NCI-H510A (cell line): ENCODE measurements at regions not wholly inside any gene's neighbourhood (a gene's known extent, or its start where the extent isn't known, plus 50 kb on each side); places are given as distances from the start of the nearest gene placed in this dataset.
"Not testable (repeated sequence)": the region's sequence is repeated elsewhere in the genome, so short reads cannot be mapped to it uniquely, and the experiment has no call there.

ENCODE experiments used
- DNase-seq: peaks from one replicate; lab custom pipeline; 2025; lab: John Stamatoyannopoulos, UW

GRCh38 chr4:91838181-91838861 lies 465.4 kb upstream of the GRID2 start:
- DNase-seq = no peak

GRCh38 chr4:91840359-91840758 lies 463.4 kb upstream of the GRID2 start:
- DNase-seq = peak; percentile 33

- no peak for DNase-seq
Measured at GRCh38 chr4:91846233-91846632, 457.5 kb upstream of the GRID2 start.

GRCh38 chr4:91851456-91851855 lies 452.3 kb upstream of the GRID2 start:
- no peak for DNase-seq

- DNase-seq = no peak
Measured at GRCh38 chr4:91887926-91888325, 415.8 kb upstream of the GRID2 start.

GRCh38 chr4:91891217-91891616 lies 412.5 kb upstream of the GRID2 start:
- DNase-seq = not testable (repeated sequence)

GRCh38 chr4:91894006-91894405 lies 409.8 kb upstream of the GRID2 start:
- no peak for DNase-seq

GRCh38 chr4:91904556-91904955 lies 399.2 kb upstream of the GRID2 start:
- DNase-seq = no peak

GRCh38 chr4:91909963-91910362 lies 393.8 kb upstream of the GRID2 start:
- DNase-seq = no peak

GRCh38 chr4:91914176-91914804 lies 389.5 kb upstream of the GRID2 start:
- no peak for DNase-seq

GRCh38 chr4:91916219-91916618 lies 387.5 kb upstream of the GRID2 start:
- DNase-seq = no peak

- no peak for DNase-seq
Measured at GRCh38 chr4:91924625-91925024, 379.1 kb upstream of the GRID2 start.

GRCh38 chr4:91935217-91935616 lies 368.5 kb upstream of the GRID2 start:
- no peak for DNase-seq

GRCh38 chr4:91936311-91936710 lies 367.5 kb upstream of the GRID2 start:
- DNase-seq = peak; percentile 35

- DNase-seq = no peak
Measured at GRCh38 chr4:91957963-91958362, 345.8 kb upstream of the GRID2 start.

- no peak for DNase-seq
Measured at GRCh38 chr4:91958596-91958995, 345.2 kb upstream of the GRID2 start.

GRCh38 chr4:91961504-91961903 lies 342.3 kb upstream of the GRID2 start:
- no peak for DNase-seq

- no peak for DNase-seq
Measured at GRCh38 chr4:91963486-91963885, 340.3 kb upstream of the GRID2 start.

GRCh38 chr4:91965166-91965565 lies 338.6 kb upstream of the GRID2 start:
- DNase-seq = no peak

- no peak for DNase-seq
Measured at GRCh38 chr4:91973479-91974153, 330.1 kb upstream of the GRID2 start.

- DNase-seq = no peak
Measured at GRCh38 chr4:91984466-91984865, 319.3 kb upstream of the GRID2 start.

GRCh38 chr4:91989914-91990313 lies 313.9 kb upstream of the GRID2 start:
- DNase-seq = no peak

GRCh38 chr4:91990726-91991125 lies 313.0 kb upstream of the GRID2 start:
- no peak for DNase-seq
